ENCODE measurements at regions not wholly inside any gene's neighbourhood (a gene's known extent, or its start where the extent isn't known, plus 50 kb on each side); places are given as distances from the start of the nearest gene placed in this dataset.
A peak's percentile ranks its signal among the peaks of the same experiment; 100 is the strongest.

GRCh38 chr6:98516206-98516605 lies 318.2 kb upstream of the POU3F2 start:
- DNase-seq = no peak

- DNase-seq = no peak
Measured at GRCh38 chr6:98516866-98517265, 317.5 kb upstream of the POU3F2 start.

- no peak for DNase-seq
Measured at GRCh38 chr6:98525860-98526259, 308.5 kb upstream of the POU3F2 start.

- no peak for DNase-seq
Measured at GRCh38 chr6:98526465-98526864, 307.9 kb upstream of the POU3F2 start.

- peak in 27 of 51 donors; percentile 2 to 68 (median 41) for DNase-seq
Measured at GRCh38 chr6:98529364-98529763, 305.0 kb upstream of the POU3F2 start.

- peak in 9 of 51 donors; percentile 4 to 21 (median 9) for DNase-seq
Measured at GRCh38 chr6:98530732-98531131, 303.6 kb upstream of the POU3F2 start.

GRCh38 chr6:98532004-98532403 lies 302.4 kb upstream of the POU3F2 start:
- DNase-seq = no peak

- DNase-seq = peak in 3 of 51 donors; percentile 1 to 7 (median 5)
Measured at GRCh38 chr6:98539741-98540140, 294.6 kb upstream of the POU3F2 start.

GRCh38 chr6:98546376-98546775 lies 288.0 kb upstream of the POU3F2 start:
- no peak for DNase-seq

- no peak for DNase-seq
Measured at GRCh38 chr6:98547151-98547550, 287.2 kb upstream of the POU3F2 start.

- DNase-seq = peak in 6 of 51 donors; percentile 1 to 21 (median 9)
Measured at GRCh38 chr6:98547634-98548033, 286.7 kb upstream of the POU3F2 start.

GRCh38 chr6:98548301-98548700 lies 286.1 kb upstream of the POU3F2 start:
- DNase-seq = no peak

- DNase-seq = no peak
Measured at GRCh38 chr6:98560418-98560817, 274.0 kb upstream of the POU3F2 start.

- DNase-seq = no peak
Measured at GRCh38 chr6:98560841-98561240, 273.5 kb upstream of the POU3F2 start.

- peak in 10 of 51 donors; percentile 2 to 67 (median 12) for DNase-seq
Measured at GRCh38 chr6:98566126-98566525, 268.2 kb upstream of the POU3F2 start.

GRCh38 chr6:98572579-98572978 lies 261.8 kb upstream of the POU3F2 start:
- DNase-seq = no peak

- DNase-seq = peak in 38 of 51 donors; percentile 5 to 83 (median 58)
Measured at GRCh38 chr6:98574984-98575383, 259.4 kb upstream of the POU3F2 start.

- DNase-seq = no peak
Measured at GRCh38 chr6:98576791-98577190, 257.6 kb upstream of the POU3F2 start.

- DNase-seq = no peak
Measured at GRCh38 chr6:98578016-98578415, 256.4 kb upstream of the POU3F2 start.

- no peak for DNase-seq
Measured at GRCh38 chr6:98579079-98579478, 255.3 kb upstream of the POU3F2 start.

- no peak for DNase-seq
Measured at GRCh38 chr6:98579941-98580340, 254.4 kb upstream of the POU3F2 start.

- no peak for DNase-seq
Measured at GRCh38 chr6:98581705-98582104, 252.7 kb upstream of the POU3F2 start.

- DNase-seq = no peak
Measured at GRCh38 chr6:98583506-98583905, 250.9 kb upstream of the POU3F2 start.

GRCh38 chr6:98586163-98586562 lies 248.2 kb upstream of the POU3F2 start:
- peak in 1 of 51 donors; percentile 1 for DNase-seq
